Neuronal stem cell (in vitro differentiated cells): ENCODE measurements at regions not wholly inside any gene's neighbourhood (a gene's known extent, or its start where the extent isn't known, plus 50 kb on each side); places are given as distances from the start of the nearest gene placed in this dataset.

Experiments
- DNase-seq: peaks from one replicate; pipeline ENCODE4 v3.0.0-alpha.2; 2013; ENCODE audit warnings: low spot score
- H2AFZ ChIP-seq: one replicate; pipeline ENCODE4 v1.6.1; 2013; ENCODE audit warnings: mild to moderate bottlenecking, low read length, inconsistent platforms
- H2AK5ac ChIP-seq: 2 replicates; pipeline ENCODE4 v1.6.1; 2013; ENCODE audit warnings: low read depth, mild to moderate bottlenecking, inconsistent platforms, low read length, moderate library complexity, mixed read lengths
- H2BK120ac ChIP-seq: 2 replicates; pipeline ENCODE4 v1.6.1; 2013; ENCODE audit warnings: low read depth, mild to moderate bottlenecking, inconsistent platforms, low read length, moderate library complexity, mixed read lengths
- H2BK12ac ChIP-seq: one replicate; pipeline ENCODE4 v1.6.1; 2013; ENCODE audit warnings: low read length, inconsistent platforms
- H2BK15ac ChIP-seq: 2 replicates; pipeline ENCODE4 v1.6.1; 2013; ENCODE audit warnings: mild to moderate bottlenecking, low read length, inconsistent platforms, mixed read lengths
- H2BK5ac ChIP-seq: one replicate; pipeline ENCODE4 v1.6.1; 2013; ENCODE audit warnings: inconsistent platforms, mild to moderate bottlenecking, low read length, moderate library complexity
- H3K14ac ChIP-seq: one replicate; pipeline ENCODE4 v1.6.1; 2013; ENCODE audit warnings: low read length, inconsistent platforms
- H3K18ac ChIP-seq: 2 replicates; pipeline ENCODE4 v1.6.1; 2013; ENCODE audit warnings: low read length, inconsistent platforms
- H3K23ac ChIP-seq: 2 replicates; pipeline ENCODE4 v1.6.1; 2013; ENCODE audit warnings: low read depth, mild to moderate bottlenecking, mixed read lengths, low read length, inconsistent platforms; ENCODE audit not compliant: poor library complexity
- H3K27ac ChIP-seq: replicated peaks from 3 replicates; pipeline ENCODE4 v1.5.1; 2013; ENCODE audit warnings: low read length, inconsistent platforms
- H3K27me3 ChIP-seq, 3 experiments: 2 replicates each; pipeline ENCODE4 v1.6.1; 2013; ENCODE audit warnings: low read length in 3 of 3, mild to moderate bottlenecking in 2 of 3, inconsistent platforms in 1 of 3, low read depth in 1 of 3, mixed read lengths in 1 of 3, moderate library complexity in 1 of 3; ENCODE audit not compliant: control insufficient read depth in 3 of 3, insufficient read depth in 3 of 3
- H3K36me3 ChIP-seq, 2 donors: replicated peaks in 1 of 2; 2 replicates each; pipeline ENCODE4 v1.6.1; 2013; ENCODE audit warnings: low read length in 2 of 2; ENCODE audit not compliant: control insufficient read depth in 2 of 2, insufficient read depth in 2 of 2
- H3K4ac ChIP-seq: 2 replicates; pipeline ENCODE4 v1.6.1; 2013; ENCODE audit warnings: inconsistent platforms, mild to moderate bottlenecking, low read length, moderate library complexity
- H3K4me1 ChIP-seq, 2 donors: 1 replicate in 1 of 2; 2 replicates in 1 of 2; pipeline ENCODE4 v1.6.1; 2013; ENCODE audit warnings: low read length in 2 of 2, low read depth in 1 of 2; ENCODE audit not compliant: control insufficient read depth in 2 of 2, insufficient read depth in 1 of 2
- H3K4me2 ChIP-seq: one replicate; pipeline ENCODE4 v1.6.1; 2013; ENCODE audit warnings: mild to moderate bottlenecking, low read length, inconsistent platforms; ENCODE audit not compliant: insufficient read depth, poor library complexity, severe bottlenecking
- H3K4me3 ChIP-seq, 2 donors: 2 replicates each; pipeline ENCODE4 v1.5.1; 2013; ENCODE audit warnings: low read length in 2 of 2, mild to moderate bottlenecking in 2 of 2, inconsistent platforms in 1 of 2, moderate library complexity in 1 of 2
- H3K79me1 ChIP-seq: one replicate; pipeline ENCODE4 v1.6.1; 2013; ENCODE audit warnings: low read depth, mild to moderate bottlenecking, inconsistent platforms, low read length, moderate library complexity
- H3K9ac ChIP-seq: one replicate; pipeline ENCODE4 v1.6.1; 2013; ENCODE audit warnings: mild to moderate bottlenecking, low read depth, low read length, inconsistent platforms; ENCODE audit not compliant: poor library complexity
- H3K9me3 ChIP-seq, 2 donors: replicated peaks in 1 of 2; 2 replicates each; pipeline versions ENCODE3 to v1.6.1; 2013; ENCODE audit warnings: low read length in 2 of 2, mild to moderate bottlenecking in 2 of 2, inconsistent platforms in 1 of 2, low read depth in 1 of 2, mixed read lengths in 1 of 2, moderate library complexity in 1 of 2; ENCODE audit not compliant: control insufficient read depth in 2 of 2, insufficient read depth in 1 of 2
- H4K8ac ChIP-seq: one replicate; pipeline ENCODE4 v1.6.1; 2013; ENCODE audit warnings: low read depth, mild to moderate bottlenecking, inconsistent platforms, low read length, moderate library complexity
- H4K91ac ChIP-seq: one replicate; pipeline ENCODE4 v1.6.1; 2013; ENCODE audit warnings: low read length, low read depth, mild to moderate bottlenecking, inconsistent platforms; ENCODE audit not compliant: poor library complexity
- WGBS, 2 donors: extraction: QIAGEN DNeasy Blood & Tissue Kit; methylation state at CpG; one replicate each; pipeline ENCODE4 v1.1.7; 2013; ENCODE audit warnings: missing lambda C conversion rate in 2 of 2, mixed read lengths in 1 of 2; ENCODE audit not compliant: insufficient read length in 2 of 2, insufficient replicate concordance in 1 of 2; ENCODE audit errors: extremely low coverage in 2 of 2; 5-methylcytosine and 5-hydroxymethylcytosine counted together

GRCh38 chr6:97909380-97909779 lies 626.4 kb upstream of the MMS22L start:
- Histone ChIP-seq H3K4me2 (no peak overlapping the region), H3K18ac (no peak overlapping the region), H3K4me1 (no peaks in the 10 kb centered on the region), H2BK120ac (no peak overlapping the region), H3K4me3 (no peak overlapping the region), H2BK15ac (no peak overlapping the region), H3K9me3 (no peaks in the 10 kb centered on the region), H4K8ac (no peak overlapping the region), H2AK5ac (no peak overlapping the region), H3K27me3 (no peaks in the 10 kb centered on the region), H3K27ac (no peak overlapping the region), H4K91ac (no peak overlapping the region), H2BK5ac (no peak overlapping the region), H3K4ac (no peak overlapping the region), H2AFZ (peak overlapping the region; percentile 62), H3K9ac (no peak overlapping the region), H3K36me3 (no peaks in the 10 kb centered on the region), H3K14ac (no peak overlapping the region), H2BK12ac (no peak overlapping the region), H3K79me1 (no peaks in the 10 kb centered on the region), H3K23ac (no peak overlapping the region)
- no peak for DNase-seq
- no CpG with 5 or more reads among the region's 5 CpGs for WGBS, 2 donors

DNA sequence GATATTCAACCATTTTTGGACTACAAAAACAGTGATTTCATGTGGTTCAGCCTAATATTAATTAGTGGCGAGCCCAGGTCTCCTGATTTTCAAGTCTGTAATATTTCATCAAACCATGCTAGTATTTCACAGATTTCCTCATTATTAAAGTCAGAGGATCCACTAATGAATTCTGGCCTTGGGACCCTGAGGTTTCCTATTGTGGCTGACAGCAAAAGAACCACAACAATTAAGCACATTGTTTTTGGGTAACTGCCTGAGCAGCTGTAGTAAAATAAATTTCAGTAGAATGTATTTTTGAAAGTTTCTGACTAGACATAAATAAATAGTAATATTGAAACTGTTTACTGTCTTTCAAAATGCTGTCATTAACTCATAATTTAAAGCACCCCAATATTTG lies 630.7 kb upstream of the MMS22L start:
- H2BK15ac ChIP-seq: no peak overlapping the region
- H3K9me3 ChIP-seq: no peaks in the 10 kb centered on the region
- no peaks in the 10 kb centered on the region for H3K36me3 ChIP-seq
- H2AK5ac ChIP-seq: no peak overlapping the region
- no peak overlapping the region for H2BK12ac ChIP-seq
- no peak overlapping the region for H3K9ac ChIP-seq
- H3K4me3 ChIP-seq: no peak overlapping the region
- no peak overlapping the region for H4K8ac ChIP-seq
- no peak overlapping the region for H3K27ac ChIP-seq
- H3K4me2 ChIP-seq: no peak overlapping the region
- no peak overlapping the region for H2AFZ ChIP-seq
- H3K23ac ChIP-seq: no peak overlapping the region
- H3K79me1 ChIP-seq: no peaks in the 10 kb centered on the region
- no peak overlapping the region for H3K14ac ChIP-seq
- no peaks in the 10 kb centered on the region for H3K27me3 ChIP-seq
- H3K4me1 ChIP-seq: peaks cover 2 to 8% of the 10 kb centered on the region in 2 donors
- no peak overlapping the region for H3K4ac ChIP-seq
- no peak overlapping the region for H3K18ac ChIP-seq
- WGBS, 2 donors: no CpG with 5 or more reads among the region's 1 CpG
- H2BK120ac ChIP-seq: no peak overlapping the region
- no peak for DNase-seq
- H2BK5ac ChIP-seq: no peak overlapping the region
- no peak overlapping the region for H4K91ac ChIP-seq

- H3K4me1 ChIP-seq: peaks cover 3 to 10% of the 10 kb centered on the region in 2 donors
- H2BK5ac ChIP-seq: no peak overlapping the region
- no peaks in the 10 kb centered on the region for H3K9me3 ChIP-seq
- no peak overlapping the region for H4K91ac ChIP-seq
- no peak overlapping the region for H3K14ac ChIP-seq
- no peak overlapping the region for H3K4me3 ChIP-seq
- H3K27me3 ChIP-seq: no peaks in the 10 kb centered on the region
- H4K8ac ChIP-seq: no peak overlapping the region
- H2BK12ac ChIP-seq: no peak overlapping the region
- H3K18ac ChIP-seq: no peak overlapping the region
- no peak overlapping the region for H2BK120ac ChIP-seq
- no peak overlapping the region for H2AK5ac ChIP-seq
- no peaks in the 10 kb centered on the region for H3K36me3 ChIP-seq
- H3K23ac ChIP-seq: no peak overlapping the region
- H3K4me2 ChIP-seq: no peak overlapping the region
- H3K27ac ChIP-seq: no peak overlapping the region
- no peak for DNase-seq
- H3K79me1 ChIP-seq: no peaks in the 10 kb centered on the region
- no CpG with 5 or more reads among the region's 5 CpGs for WGBS, 2 donors
- no peak overlapping the region for H3K4ac ChIP-seq
- no peak overlapping the region for H3K9ac ChIP-seq
- no peak overlapping the region for H2AFZ ChIP-seq
- H2BK15ac ChIP-seq: no peak overlapping the region
Measured at GRCh38 chr6:97914912-97915311, 631.9 kb upstream of the MMS22L start.

- H3K4me2 ChIP-seq: no peak overlapping the region
- WGBS, 2 donors: no CpG with 5 or more reads among the region's 2 CpGs
- H3K18ac ChIP-seq: no peak overlapping the region
- no peaks in the 10 kb centered on the region for H3K9me3 ChIP-seq
- no peak overlapping the region for H2BK15ac ChIP-seq
- H3K4me1 ChIP-seq: peaks cover 3 to 10% of the 10 kb centered on the region in 2 donors
- no peak overlapping the region for H2BK12ac ChIP-seq
- H3K79me1 ChIP-seq: no peaks in the 10 kb centered on the region
- H3K4me3 ChIP-seq: no peak overlapping the region
- H4K8ac ChIP-seq: no peak overlapping the region
- peak overlapping the region; percentile 42 for H2AFZ ChIP-seq
- no peak for DNase-seq
- H4K91ac ChIP-seq: no peak overlapping the region
- H3K27me3 ChIP-seq: no peaks in the 10 kb centered on the region
- no peak overlapping the region for H3K14ac ChIP-seq
- H3K9ac ChIP-seq: no peak overlapping the region
- H3K27ac ChIP-seq: no peak overlapping the region
- H3K4ac ChIP-seq: no peak overlapping the region
- no peak overlapping the region for H2BK120ac ChIP-seq
- H2AK5ac ChIP-seq: no peak overlapping the region
- H3K36me3 ChIP-seq: no peaks in the 10 kb centered on the region
- no peak overlapping the region for H2BK5ac ChIP-seq
- H3K23ac ChIP-seq: no peak overlapping the region
Measured at GRCh38 chr6:97915537-97915936, 632.5 kb upstream of the MMS22L start.
